ENCODE measurements at regions not wholly inside any gene's neighbourhood (a gene's known extent, or its start where the extent isn't known, plus 50 kb on each side); places are given as distances from the start of the nearest gene placed in this dataset.

DNA sequence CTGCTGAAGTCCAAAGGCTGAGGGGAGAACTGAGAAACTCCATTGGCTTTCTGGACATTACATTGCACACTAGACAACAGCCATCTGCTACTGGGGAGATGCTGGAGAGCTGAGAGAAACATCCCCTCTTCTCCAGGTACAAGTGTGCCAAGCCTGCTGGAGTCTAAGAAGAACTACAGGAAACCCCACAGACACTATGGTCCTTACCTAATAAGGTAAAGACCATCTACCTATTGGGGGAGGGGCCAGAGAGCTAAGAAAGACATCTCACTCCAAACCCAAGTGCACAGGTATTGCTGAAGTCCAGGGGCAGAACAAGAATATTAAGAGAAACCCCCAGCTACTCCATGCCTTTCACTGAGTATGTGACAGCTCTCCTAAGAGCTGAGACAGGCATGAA is 338.7 kb upstream of the NCKAP5 start:
- TF ChIP-seq, protein P1, sequence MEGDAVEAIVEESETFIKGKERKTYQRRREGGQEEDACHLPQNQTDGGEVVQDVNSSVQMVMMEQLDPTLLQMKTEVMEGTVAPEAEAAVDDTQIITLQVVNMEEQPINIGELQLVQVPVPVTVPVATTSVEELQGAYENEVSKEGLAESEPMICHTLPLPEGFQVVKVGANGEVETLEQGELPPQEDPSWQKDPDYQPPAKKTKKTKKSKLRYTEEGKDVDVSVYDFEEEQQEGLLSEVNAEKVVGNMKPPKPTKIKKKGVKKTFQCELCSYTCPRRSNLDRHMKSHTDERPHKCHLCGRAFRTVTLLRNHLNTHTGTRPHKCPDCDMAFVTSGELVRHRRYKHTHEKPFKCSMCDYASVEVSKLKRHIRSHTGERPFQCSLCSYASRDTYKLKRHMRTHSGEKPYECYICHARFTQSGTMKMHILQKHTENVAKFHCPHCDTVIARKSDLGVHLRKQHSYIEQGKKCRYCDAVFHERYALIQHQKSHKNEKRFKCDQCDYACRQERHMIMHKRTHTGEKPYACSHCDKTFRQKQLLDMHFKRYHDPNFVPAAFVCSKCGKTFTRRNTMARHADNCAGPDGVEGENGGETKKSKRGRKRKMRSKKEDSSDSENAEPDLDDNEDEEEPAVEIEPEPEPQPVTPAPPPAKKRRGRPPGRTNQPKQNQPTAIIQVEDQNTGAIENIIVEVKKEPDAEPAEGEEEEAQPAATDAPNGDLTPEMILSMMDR (IDR thresholded peaks at IDR 0.05), result no peak
- TF ChIP-seq POLR2AphosphoS5 (IDR thresholded peaks at IDR 0.05), result no peak
- TF ChIP-seq POLR2A (IDR thresholded peaks at IDR 0.05), result no peak
- TF ChIP-seq EP300 (IDR thresholded peaks at IDR 0.05; ENCODE audit: low read depth), result no peak
